RCC 7860 (cell line): ENCODE measurements at regions not wholly inside any gene's neighbourhood (a gene's known extent, or its start where the extent isn't known, plus 50 kb on each side); places are given as distances from the start of the nearest gene placed in this dataset.

Experiments
- DNase-seq: peaks from one replicate; pipeline ENCODE4 v3.0.0-alpha.2; 2015; ENCODE audit warnings: low spot score
- FAIRE-seq: peaks from 2 replicates; lab custom pipeline; 2012; peaks lifted over from hg19 to GRCh38; lab: Jason Lieb, UNC

DNA sequence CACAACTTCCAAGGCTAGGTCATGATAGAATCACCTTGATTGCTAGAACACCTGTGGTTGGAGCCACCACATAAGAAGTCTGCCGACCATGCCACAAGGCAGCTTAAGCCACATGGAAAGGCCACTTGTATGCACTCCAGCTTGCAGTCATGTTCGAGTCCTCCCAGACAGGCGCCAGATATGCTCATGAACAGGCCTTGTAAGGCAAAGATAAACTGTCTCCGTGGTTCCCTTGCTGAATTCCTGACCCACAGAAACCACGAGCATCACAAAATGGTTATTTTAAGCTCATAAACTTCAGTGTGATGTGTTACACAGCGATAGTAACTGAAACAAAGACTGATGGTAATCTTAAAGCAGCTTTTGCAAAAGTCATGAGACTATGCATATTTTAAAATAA is 188.4 kb upstream of the DAPK1 start:
- FAIRE-seq (no peak), DNase-seq (no peak)

- FAIRE-seq (no peak), DNase-seq (no peak)
Observed at GRCh38 chr9:87310827-87311523, 186.7 kb upstream of the DAPK1 start.

DNA sequence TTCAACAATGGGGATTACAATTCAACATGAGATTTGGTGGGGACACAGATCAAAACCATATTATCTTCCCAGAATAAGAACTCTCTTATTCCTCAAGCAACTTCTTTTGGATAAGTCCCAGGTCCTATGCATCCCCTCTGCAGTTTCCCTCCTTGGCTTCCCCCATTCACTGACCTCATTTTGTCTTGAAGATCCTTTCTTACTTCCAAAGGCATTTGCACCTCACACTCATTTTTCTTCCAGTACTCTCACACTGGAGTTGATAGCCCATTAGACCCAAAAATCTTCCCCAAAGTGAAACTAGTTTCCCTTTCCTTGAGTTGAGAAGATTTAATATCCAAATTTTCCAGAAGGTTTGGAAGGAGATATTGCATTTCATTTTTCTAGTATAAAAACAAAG is 178.0 kb upstream of the DAPK1 start:
- FAIRE-seq, result no peak

GRCh38 chr9:87320146-87320884 is 177.4 kb upstream of the DAPK1 start:
- DNase-seq (no peak), FAIRE-seq (no peak)

More for the DNA sequence above, 178.0 kb upstream of the DAPK1 start:
- DNase-seq, result no peak

DNA sequence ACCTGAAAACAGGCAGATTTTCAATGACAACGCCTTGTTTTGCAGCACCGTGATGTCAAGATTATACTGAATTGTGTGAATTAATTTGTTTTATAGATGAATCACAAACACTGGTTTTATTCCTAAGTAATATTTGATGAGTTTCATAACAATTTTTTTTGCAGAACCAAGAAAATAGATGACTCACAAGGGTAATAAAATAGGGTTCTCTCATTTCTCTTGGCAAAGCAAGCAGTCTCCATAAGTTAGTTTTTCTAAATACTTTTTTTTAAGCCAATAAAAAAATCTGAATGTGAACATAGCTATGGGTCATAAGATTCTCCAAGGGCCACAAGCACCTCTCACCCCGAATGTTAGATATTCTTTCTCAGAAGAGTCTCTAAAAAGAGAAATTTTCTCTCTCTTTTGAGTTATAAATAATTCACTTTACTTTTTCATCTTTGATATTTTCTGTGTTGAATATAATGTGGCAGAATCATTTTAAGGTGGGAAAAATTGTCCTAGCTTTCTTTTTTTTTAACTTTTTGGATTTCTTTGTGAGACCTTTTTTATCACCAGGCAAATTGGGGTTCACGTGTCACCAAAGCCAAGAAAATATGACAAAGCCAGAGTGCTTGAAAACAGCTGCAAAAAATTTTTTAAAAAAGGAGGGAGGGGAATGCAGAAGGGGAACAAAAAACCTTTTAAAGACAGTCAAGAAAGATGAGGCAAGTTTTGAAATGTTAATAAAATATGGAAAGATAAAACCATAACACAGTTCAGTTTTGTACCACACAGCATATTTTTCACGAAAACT is 174.6 kb upstream of the DAPK1 start:
- FAIRE-seq, result no peak
- no peak for DNase-seq

GRCh38 chr9:87323928-87324327 is 173.7 kb upstream of the DAPK1 start:
- FAIRE-seq (no peak), DNase-seq (no peak)

DNA sequence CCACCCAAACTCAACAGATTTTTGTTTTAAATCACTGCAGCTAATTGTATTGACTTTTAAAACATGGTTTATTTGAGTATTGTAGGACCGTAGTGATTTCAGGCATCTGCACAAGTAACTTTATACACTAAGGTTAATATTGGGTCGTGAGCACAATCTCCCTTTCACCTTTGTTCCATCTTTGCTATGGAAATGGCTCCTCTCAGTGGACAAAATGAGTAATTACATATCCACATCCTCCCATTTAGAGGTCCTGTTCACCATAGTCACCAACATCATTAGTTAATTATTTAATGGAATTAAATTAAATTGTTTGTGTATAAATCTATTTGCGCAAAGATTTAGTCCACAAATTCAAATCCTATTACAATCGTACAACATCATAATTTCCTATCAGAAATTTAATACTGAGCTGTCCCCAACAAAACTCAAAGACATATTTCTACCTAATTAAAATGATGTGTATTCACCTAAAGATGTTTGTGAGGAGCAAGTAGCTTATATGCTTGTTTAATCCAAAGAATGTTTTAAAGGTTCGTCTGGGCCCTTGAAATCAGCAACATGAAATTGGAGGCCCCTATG is 173.0 kb upstream of the DAPK1 start:
- DNase-seq (peak; percentile 47), FAIRE-seq (peak; percentile 90)

- DNase-seq (no peak), FAIRE-seq (no peak)
Observed at GRCh38 chr9:87327575-87328125, 170.0 kb upstream of the DAPK1 start.

GRCh38 chr9:87333802-87334201 is 163.9 kb upstream of the DAPK1 start:
- no peak for DNase-seq
- no peak for FAIRE-seq

- DNase-seq (no peak), FAIRE-seq (no peak)
Observed at GRCh38 chr9:87334366-87334765, 163.3 kb upstream of the DAPK1 start.

- DNase-seq, result no peak
- no peak for FAIRE-seq
Observed at GRCh38 chr9:87336407-87336806, 161.3 kb upstream of the DAPK1 start.

DNA sequence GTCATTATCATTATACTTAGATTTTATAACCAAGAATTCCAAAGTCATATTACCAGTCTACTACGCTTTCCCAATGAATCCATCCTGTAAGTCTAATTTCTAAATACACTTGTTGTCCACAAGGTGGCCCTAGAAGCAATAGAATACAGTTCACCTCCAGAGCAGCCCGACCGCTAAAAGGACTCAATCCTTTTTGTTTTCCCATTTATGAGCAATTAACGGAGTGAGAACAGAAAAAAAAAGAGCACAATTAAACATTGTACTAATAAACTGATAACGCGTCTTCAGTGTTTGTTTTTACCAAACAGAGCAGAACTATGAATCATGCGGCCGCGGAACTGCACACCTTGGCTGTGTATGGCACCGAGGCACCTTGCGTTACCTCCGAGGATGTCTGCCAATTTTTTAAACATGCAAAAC is 160.7 kb upstream of the DAPK1 start:
- DNase-seq (peak; percentile 72), FAIRE-seq (peak; percentile 90)

DNA sequence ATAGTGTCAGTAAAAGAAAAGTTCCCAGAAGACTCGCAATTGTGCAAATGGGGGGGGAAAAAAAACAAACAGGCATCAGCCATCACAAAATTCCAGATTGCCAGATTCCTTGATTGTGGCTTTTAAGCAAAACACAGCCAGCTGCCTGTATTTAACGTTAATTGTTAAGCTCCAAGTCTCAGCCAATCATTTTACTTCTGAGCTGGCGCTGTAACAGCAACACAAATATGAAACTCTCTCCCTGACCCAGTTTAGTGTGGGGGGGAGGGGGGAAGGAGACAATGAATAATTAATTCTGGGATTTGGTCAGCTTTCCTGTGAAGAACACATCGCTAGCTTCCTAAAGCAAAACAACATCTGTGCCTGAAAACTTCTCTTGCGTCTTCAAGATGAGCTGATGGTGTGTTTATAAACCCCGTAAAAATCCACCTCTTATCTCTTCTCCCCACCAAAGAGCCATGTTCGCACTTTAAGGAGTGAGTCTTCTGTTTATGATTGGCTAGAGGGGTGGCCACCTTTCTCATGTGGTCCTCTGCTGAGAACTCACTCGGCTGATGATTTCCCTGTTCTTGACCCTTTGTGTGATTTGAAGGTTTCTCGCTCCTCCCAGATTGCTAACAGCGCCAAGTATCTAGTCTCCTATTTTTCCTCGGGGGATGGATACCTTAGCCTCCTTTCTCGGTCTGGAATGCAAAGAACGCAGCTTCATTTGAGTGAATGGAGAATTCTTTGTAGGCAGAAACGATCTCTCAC is 160.2 kb upstream of the DAPK1 start:
- DNase-seq (no peak), FAIRE-seq (peak; percentile 27)

DNA sequence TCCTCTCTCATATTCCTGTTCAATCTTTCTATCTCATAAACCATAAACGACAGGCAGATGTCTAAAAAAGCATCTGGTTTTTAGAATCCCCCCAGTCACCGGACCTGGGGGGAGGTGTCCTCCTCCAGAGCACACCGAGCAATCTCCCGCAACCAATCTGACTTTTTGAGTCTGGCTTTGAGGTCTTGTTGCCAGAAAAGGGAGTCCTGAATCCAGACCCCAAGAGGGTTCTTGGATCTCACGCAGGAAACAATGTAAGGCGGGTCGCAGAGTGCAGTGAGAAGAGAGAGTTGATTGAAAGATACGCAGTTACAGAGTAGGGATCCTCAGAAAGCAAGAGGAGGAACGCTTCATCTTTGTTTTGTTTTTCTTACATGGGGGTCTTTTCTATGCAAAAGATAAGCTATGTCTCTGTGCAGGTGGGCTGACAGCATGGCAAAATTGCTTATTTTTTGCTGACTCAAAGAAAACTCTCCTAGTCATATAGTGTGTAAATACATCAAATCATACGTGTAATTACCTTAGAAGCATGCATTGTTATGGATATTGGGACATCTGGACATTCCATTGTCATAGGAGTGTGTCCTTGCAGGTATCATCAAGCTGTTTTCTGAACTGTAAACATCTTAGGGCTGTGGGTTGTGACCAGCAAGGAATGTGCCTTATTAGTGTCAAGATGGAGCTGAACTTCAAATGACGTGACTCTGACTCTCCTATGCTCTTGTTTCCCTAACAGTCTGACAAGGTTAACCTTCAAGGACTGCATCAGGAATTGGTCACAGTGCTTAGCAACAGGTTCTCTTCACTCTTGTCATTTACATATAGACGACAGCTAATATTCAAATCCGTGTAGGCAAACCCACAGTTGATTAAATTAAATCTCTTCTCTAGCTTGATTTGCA is 159.3 kb upstream of the DAPK1 start:
- no peak for FAIRE-seq
- no peak for DNase-seq

DNA sequence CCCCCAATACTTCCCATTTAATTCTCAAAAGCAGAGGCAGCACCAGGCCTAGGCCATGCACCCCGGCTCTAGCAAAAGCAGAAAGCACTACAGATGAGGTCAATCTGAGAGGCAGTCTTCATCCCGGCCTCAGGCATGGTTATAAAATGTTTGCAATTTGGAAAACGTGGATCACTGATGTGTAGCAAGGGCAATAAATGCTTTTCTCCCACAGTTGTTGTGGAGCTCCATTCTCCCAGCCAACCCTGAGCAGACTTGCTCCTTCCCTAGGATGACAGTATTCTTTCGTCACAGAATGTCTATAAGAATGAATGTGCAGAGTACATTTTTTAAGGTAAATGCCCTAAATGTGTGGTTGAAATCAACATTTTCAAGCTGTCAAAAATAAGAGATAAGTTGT is 157.3 kb upstream of the DAPK1 start:
- DNase-seq, result no peak
- no peak for FAIRE-seq

- no peak for DNase-seq
- no peak for FAIRE-seq
Observed at GRCh38 chr9:87342743-87343142, 154.9 kb upstream of the DAPK1 start.

GRCh38 chr9:87343816-87344430 is 153.7 kb upstream of the DAPK1 start:
- FAIRE-seq, result no peak
- no peak for DNase-seq

- no peak for FAIRE-seq
- DNase-seq, result no peak
Observed at GRCh38 chr9:87346061-87346665, 151.5 kb upstream of the DAPK1 start.
